BE2C (cell line): ENCODE measurements at regions not wholly inside any gene's neighbourhood (a gene's known extent, or its start where the extent isn't known, plus 50 kb on each side); places are given as distances from the start of the nearest gene placed in this dataset.

Experiments used
- DNase-seq: peaks from one replicate; pipeline ENCODE4 v3.0.0-alpha.2; 2020
- H3K27me3 ChIP-seq: fragments of 250-450 bp; sonication (Bioruptor Pico); 2 replicates; pipeline ENCODE4 v1.5.1; 2020; ENCODE audit warnings: mild to moderate bottlenecking
- H3K36me3 ChIP-seq: fragments of 250-450 bp; sonication (Bioruptor Pico); 2 replicates; pipeline ENCODE4 v1.5.1; 2020; ENCODE audit warnings: mild to moderate bottlenecking
- H3K4me1 ChIP-seq: fragments of 250-450 bp; sonication (Bioruptor Pico); 2 replicates; pipeline ENCODE4 v1.5.1; 2020
- H3K4me3 ChIP-seq: 2 replicates; pipeline ENCODE4 v1.5.1; 2011; ENCODE audit warnings: low read depth, low read length
- H3K9me3 ChIP-seq: fragments of 250-450 bp; sonication (Bioruptor Pico); 2 replicates; pipeline ENCODE4 v1.5.1; 2020
- TF ChIP-seq, protein P1 (sequence below): IDR thresholded peaks from 2 replicates; pipeline ENCODE4 v1.5.1; 2012; ENCODE audit warnings: mild to moderate bottlenecking, low read depth, low read length

DNA sequence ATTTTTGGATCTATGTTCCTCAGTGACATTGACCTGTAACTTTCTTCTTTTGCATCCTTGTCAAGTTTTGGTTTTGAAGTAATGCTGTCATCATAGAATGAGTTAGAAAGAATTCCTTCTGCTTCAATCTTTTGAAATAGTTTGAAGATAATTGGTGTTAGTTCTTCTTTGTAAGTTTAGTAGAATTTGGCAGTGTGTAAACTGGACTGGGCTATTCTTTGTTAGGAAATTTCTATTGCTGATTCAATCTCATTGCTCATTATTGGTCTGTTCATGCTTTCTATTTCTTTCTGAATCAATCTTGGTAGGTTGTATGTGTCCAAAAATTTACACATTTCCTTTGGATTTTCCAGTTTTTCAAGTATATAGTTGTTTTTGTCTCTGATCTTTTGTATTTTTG is 101.7 kb upstream of the SPRY2 start:
- no peaks in the 10 kb centered on the region for H3K27me3 ChIP-seq
- no peaks in the 10 kb centered on the region; the same call in 1 of the 2 replicates for H3K9me3 ChIP-seq
- no peaks in the 10 kb centered on the region for H3K36me3 ChIP-seq
- peaks cover 7% of the 10 kb centered on the region for H3K4me1 ChIP-seq
- TF ChIP-seq, protein P1, sequence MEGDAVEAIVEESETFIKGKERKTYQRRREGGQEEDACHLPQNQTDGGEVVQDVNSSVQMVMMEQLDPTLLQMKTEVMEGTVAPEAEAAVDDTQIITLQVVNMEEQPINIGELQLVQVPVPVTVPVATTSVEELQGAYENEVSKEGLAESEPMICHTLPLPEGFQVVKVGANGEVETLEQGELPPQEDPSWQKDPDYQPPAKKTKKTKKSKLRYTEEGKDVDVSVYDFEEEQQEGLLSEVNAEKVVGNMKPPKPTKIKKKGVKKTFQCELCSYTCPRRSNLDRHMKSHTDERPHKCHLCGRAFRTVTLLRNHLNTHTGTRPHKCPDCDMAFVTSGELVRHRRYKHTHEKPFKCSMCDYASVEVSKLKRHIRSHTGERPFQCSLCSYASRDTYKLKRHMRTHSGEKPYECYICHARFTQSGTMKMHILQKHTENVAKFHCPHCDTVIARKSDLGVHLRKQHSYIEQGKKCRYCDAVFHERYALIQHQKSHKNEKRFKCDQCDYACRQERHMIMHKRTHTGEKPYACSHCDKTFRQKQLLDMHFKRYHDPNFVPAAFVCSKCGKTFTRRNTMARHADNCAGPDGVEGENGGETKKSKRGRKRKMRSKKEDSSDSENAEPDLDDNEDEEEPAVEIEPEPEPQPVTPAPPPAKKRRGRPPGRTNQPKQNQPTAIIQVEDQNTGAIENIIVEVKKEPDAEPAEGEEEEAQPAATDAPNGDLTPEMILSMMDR, result no peak
- no peak overlapping the region for H3K4me3 ChIP-seq
- DNase-seq, result no peak

DNA sequence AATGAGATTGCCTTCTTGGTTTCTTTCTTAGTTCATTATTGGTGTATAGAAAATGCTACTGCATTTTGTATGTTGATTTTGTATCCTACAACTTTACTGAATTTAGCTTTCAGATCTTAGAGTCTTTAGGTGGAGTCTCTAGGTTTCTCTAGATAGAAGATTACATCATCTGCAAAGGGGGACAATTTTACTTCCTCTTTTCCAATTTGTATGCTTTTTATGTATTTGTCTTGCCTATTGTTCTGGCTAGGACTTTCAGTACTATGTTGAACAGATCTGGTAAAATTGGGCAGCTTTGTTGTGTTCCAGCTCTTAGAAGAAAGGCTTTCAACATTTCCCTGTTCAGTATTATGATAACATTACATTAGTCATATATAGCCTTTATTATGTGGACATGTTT is 101.0 kb upstream of the SPRY2 start:
- TF ChIP-seq, protein P1, result no peak
- no peaks in the 10 kb centered on the region for H3K27me3 ChIP-seq
- peaks cover 10% of the 10 kb centered on the region for H3K4me1 ChIP-seq
- H3K9me3 ChIP-seq, result no peaks in the 10 kb centered on the region; the same call in 1 of the 2 replicates
- H3K4me3 ChIP-seq, result no peak overlapping the region
- no peaks in the 10 kb centered on the region for H3K36me3 ChIP-seq
- DNase-seq, result no peak

DNA sequence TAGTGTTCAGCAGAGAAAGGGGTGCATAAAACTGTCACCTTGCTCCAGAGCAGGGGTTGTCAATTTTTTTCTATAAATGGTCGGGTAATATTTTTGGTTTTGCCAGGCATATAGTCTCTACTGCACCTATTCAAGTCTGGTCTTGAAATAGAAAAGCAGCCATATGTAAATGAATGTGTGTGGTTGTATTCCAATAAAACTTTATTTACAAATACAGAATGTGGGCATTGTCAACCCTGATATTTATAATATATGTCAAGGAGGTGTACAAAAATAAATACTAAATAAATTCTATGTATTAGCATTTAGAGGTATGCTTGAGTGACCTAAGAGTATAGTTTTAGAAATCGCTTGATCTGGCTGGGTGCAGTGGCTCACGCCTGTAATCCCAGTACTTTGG is 97.6 kb upstream of the SPRY2 start:
- no peaks in the 10 kb centered on the region for H3K36me3 ChIP-seq
- no peaks in the 10 kb centered on the region for H3K27me3 ChIP-seq
- no peak overlapping the region for H3K4me3 ChIP-seq
- TF ChIP-seq, protein P1, result no peak
- DNase-seq, result no peak
- H3K4me1 ChIP-seq, result peaks cover 13% of the 10 kb centered on the region
- no peaks in the 10 kb centered on the region; the same call in 1 of the 2 replicates for H3K9me3 ChIP-seq

DNA sequence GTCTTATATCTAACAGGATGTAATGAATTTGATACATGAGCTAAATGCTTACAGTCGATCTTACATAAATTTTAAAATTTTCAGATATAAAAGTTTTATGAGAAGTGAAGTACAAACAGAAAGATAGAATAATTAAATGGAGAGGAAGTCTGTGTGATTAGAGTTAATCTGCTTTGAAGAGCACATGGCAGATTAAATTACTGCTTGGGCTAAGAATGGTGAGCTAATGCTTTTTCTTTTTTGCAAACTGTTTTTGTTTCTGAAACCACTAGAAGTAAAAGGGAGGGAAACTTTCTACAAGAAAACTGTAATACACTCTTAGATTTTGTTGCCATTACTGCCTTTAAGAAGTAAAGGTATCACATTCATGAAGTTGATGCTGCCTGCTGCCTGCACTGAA is 96.3 kb upstream of the SPRY2 start:
- DNase-seq, result no peak
- H3K9me3 ChIP-seq, result no peaks in the 10 kb centered on the region; the same call in 1 of the 2 replicates
- H3K4me3 ChIP-seq, result 0 out of 2 replicates have a peak overlapping the region, but pooled peaks have one; percentile 20
- no peaks in the 10 kb centered on the region for H3K27me3 ChIP-seq
- H3K36me3 ChIP-seq, result no peaks in the 10 kb centered on the region; the same call in 1 of the 2 replicates
- H3K4me1 ChIP-seq, result peaks cover 13% of the 10 kb centered on the region
- TF ChIP-seq, protein P1, result no peak

DNA sequence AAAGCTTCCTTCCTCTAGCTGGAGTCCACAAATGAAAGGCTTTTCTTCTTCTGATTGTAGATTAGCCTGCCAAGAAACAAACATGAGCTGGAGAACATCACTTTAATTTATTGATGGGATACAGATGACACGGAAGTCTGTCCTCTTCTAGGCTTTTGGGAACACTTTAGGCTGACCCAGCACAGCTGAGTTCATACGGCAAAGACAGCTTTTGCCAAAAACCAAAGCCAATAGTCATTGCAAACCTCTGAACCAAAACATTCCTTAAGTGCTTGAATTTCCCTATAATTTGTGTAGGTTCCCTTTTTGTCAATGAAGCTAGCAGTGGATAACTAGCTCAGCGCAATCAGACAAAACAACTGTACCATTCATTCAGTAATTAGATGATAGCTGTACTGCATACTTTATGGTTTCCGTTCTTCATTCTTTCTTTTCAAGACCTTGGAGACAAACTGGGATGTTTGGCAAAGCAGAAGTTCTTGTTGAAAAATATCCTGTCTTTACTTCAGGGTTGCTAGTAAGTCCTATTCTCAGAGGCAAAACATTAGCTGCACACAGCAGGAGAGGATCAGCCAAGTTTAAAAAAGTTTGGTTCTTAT is 95.7 kb upstream of the SPRY2 start:
- Histone ChIP-seq H3K36me3 (no peaks in the 10 kb centered on the region; the same call in 1 of the 2 replicates), H3K9me3 (no peaks in the 10 kb centered on the region; the same call in 1 of the 2 replicates), H3K27me3 (no peaks in the 10 kb centered on the region), H3K4me3 (peak overlapping the region; percentile 20; the same call in 1 of the 2 replicates), H3K4me1 (peaks cover 13% of the 10 kb centered on the region)
- DNase-seq, result peak; percentile 16
- TF ChIP-seq, protein P1, result no peak

DNA sequence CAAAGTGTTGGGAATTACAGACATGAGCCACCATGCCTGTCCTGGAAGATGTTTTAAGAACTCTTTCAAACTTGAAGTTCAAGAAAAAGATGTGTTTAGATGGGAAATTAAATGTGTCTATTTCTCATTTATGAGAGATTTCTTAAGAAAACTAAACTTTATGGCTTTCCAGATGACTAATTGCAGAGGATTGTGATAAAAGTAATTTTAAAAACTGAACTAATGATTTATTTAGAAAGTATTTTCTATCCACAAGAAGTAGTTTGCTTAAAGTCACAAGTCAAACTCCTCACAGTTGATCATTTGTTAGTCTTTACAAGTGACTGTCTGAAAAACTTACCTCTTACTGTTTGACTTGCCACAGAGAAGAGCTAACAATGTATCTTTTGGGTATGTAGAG is 89.6 kb upstream of the SPRY2 start:
- Histone ChIP-seq H3K27me3 (no peaks in the 10 kb centered on the region), H3K4me3 (no peak overlapping the region), H3K4me1 (no peaks in the 10 kb centered on the region), H3K36me3 (no peaks in the 10 kb centered on the region; the same call in 1 of the 2 replicates), H3K9me3 (no peaks in the 10 kb centered on the region)
- TF ChIP-seq, protein P1, result no peak
- DNase-seq, result no peak
